SKM-1 (cell line): ENCODE measurements at regions not wholly inside any gene's neighbourhood (a gene's known extent, or its start where the extent isn't known, plus 50 kb on each side); places are given as distances from the start of the nearest gene placed in this dataset.

Experiments used
- DNase-seq: peaks from one replicate; lab custom pipeline; 2025; ENCODE audit not compliant: unreplicated experiment; lab: John Stamatoyannopoulos, UW

DNA sequence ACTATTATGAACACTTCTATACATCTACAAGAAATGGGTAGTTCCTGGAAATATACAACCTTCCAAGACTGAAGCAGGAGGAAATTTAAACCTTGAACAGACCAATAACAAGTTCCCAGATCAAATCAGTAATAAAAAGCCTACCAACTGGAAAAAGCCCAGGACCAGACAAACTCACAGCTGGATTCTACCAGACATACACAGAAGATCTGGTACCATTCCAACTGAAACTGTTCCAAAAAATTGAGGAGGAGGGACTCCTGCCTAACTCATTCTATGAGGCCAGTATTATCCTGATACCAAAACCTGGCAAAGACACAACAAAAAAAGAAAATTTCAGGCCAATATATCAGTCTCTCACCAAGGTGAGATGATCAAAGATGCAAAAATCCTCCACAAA lies 189.4 kb downstream of the RPS29 start:
- no peak for DNase-seq

GRCh38 chr14:49381778-49382177 lies 204.4 kb downstream of the RPS29 start:
- no peak for DNase-seq

DNA sequence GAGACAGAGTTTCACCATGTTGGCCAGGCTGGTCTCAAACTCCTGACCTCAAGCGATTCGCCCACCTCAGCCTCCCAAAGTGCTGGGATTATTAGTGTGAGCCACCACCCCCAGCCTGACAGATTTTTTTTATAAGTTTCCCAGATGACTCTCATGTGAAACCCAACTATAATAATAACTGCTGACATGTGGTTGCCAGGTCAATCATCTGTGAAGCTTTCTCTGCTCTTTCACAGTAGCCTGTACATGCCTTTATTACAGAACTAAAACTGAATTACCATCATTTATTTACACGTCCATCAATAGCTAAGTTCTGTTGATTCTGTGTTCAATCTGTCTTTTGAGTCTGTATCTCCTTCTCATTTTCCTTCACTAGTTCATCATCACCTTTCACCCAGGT lies 218.5 kb downstream of the RPS29 start:
- DNase-seq = no peak

DNA sequence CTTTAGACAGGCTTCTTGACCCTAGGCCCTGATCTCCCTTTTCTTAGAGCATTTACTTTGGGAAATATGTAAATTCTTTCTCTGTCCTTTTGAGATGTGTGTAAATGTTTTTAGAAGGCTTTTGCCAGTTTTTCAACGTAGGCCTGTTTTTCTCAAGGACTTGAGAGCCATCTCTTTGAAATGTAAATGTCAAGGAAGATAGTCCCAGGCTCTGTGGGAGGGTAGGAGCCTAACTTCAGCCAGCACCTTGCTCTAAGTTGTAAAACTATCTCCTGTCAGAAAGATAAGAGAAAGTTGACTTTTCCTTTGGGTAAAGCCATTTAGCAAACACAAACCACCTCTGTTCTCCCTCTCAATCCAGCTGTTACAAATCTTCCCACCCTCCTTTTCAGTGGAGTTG lies 219.8 kb downstream of the RPS29 start:
- no peak for DNase-seq

DNA sequence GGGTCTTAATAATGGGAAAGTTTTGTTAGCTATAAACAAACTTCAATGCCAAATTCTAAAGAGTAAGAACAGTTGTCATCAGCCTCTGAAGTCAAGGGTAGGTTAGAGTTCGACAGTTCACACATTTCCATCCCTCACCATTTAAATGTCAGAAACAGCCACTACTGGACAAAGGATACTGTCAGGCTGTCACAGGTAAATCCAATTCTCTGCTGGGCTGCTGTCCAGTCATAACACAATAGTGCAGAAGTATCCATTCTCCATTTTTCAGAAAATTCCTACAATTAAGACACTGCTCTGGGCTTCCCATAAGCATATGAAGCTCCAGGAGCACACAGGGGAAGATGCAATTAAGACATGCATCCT lies 221.4 kb downstream of the RPS29 start:
- no peak for DNase-seq

- DNase-seq = no peak
Observed at GRCh38 chr14:49363821-49364751, 222.1 kb downstream of the RPS29 start.

GRCh38 chr14:49362916-49363315 lies 223.3 kb downstream of the RPS29 start:
- no peak for DNase-seq

DNA sequence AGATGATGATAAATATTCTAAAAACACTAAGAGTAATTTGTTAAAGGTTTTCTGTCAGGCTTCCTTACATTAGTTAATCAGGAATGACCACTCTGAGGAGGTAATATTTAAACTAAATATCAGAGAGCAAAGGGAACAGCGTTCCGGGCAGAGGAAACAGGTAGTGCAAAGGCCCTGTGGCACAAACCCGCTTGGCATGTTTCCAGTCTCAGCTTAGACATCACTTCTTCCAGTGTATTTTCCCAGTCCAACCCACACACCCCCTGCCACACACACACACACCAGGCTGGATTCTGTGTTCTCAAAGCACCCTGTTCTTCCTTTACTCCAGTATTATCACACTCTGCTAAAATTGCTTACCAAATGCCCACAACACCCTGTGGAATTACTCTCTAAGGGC lies 247.1 kb downstream of the RPS29 start:
- DNase-seq = no peak

DNA sequence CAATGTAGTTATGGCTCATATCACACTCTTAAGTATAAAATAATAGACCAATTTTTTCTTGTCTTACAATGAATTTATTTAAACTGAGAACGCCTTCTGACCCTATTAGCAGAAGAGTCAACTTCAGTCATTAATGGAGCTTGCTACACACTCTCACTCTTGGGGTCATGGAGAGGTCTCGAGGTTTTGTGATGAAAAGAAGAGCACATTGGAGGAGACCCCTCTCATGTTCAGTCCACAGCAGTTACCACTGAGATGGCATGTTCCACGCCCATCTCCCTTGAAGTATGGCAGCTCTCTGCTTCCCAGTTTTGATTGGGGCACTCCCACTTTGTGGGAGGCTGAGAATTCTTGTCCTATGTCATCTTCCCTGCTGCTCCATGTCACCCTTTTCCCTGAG lies 266.4 kb downstream of the RPS29 start:
- DNase-seq = no peak

GRCh38 chr14:49315570-49315969 lies 270.6 kb downstream of the RPS29 start:
- DNase-seq = no peak

- DNase-seq = no peak
Observed at GRCh38 chr14:49314737-49315136, 271.4 kb downstream of the RPS29 start.

GRCh38 chr14:49313108-49313507 lies 273.1 kb downstream of the RPS29 start:
- DNase-seq = no peak

DNA sequence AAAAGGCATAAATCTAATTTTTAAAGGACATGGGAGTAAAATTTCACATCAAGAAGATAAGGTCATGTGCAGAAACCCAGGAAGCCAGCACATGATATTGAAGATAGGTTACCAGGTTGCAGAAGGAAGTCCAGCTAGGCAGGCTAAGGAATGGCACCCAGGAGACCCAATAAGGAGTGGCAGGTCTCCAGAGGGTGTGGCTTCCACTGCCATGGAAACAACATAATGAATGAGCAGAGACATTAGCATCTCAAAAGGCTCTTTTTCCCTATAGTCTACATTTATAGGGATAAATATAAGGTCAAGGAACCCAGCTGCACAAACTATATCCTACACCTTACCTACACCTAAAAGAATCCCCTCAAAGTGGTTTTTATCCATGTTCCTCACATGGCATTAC lies 275.9 kb downstream of the RPS29 start:
- DNase-seq = no peak

DNA sequence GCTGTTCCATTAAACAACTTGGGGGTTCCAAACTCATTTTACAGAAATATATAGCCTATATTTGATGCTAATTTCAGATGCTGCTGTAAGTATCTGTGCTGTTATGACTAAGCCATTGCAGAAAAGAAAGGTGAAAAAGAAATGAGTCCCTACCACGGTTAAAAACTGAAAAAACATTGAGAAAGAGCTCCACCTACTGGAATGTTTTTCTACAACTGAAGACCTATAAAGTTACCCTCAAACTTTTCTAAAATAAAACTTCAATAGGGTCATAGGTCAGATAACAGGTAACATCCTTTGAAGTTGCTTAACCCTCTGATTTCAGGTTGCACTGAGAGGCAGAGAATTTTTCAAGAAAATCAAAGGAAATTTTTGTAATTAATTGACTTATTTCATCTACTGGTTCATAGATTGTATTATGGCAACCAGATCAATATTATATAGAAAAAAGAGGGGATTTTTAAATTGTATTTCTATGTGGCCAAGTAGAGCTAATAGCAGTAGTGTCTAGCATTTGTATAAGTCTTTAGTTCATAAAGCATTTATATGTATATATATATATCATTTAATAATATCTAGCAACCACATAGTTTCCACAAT lies 279.9 kb downstream of the RPS29 start:
- DNase-seq = no peak

- DNase-seq = no peak
Observed at GRCh38 chr14:49303946-49304516, 282.1 kb downstream of the RPS29 start.

DNA sequence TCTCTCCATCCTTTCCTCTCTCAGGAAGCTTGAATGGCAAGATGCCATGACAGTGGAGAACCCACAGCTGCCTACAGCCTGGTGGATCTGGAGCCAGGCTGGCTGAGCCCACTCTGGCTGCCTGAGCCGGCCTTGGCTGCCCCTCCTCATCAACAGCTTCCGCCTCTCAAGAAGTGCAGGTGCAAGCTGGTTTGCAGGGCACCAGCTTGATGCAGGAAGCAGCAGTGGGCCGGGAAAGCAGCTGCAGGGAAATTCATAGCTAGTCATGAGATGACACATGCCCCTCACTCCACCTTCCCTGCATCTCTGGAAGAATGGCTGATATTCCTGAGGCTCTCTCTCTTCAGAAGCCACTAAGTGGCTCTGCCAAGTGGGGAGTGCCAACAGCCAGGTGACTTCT lies 289.1 kb downstream of the RPS29 start:
- no peak for DNase-seq

GRCh38 chr14:49294621-49295148 lies 291.5 kb downstream of the RPS29 start:
- no peak for DNase-seq

DNA sequence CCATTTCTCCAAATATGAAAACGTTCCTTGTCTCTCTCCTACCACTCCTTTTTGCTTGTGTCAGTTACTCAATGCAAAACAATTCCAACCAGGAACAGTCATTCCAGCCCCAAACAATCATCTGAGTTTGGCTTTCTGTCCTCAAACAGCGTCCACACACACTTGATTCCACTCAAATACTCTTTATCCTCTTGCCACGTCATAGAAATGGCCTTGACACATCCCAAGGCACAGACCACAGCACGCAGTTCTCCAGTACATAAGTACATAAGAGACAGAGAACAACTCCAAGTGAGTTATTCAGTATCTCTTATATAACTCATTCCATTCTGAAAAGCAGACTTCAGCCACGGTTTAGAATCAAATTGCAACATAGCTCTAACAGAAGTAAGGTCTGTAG lies 299.2 kb downstream of the RPS29 start:
- no peak for DNase-seq

- no peak for DNase-seq
Observed at GRCh38 chr14:49286257-49286983, 299.8 kb downstream of the RPS29 start.

DNA sequence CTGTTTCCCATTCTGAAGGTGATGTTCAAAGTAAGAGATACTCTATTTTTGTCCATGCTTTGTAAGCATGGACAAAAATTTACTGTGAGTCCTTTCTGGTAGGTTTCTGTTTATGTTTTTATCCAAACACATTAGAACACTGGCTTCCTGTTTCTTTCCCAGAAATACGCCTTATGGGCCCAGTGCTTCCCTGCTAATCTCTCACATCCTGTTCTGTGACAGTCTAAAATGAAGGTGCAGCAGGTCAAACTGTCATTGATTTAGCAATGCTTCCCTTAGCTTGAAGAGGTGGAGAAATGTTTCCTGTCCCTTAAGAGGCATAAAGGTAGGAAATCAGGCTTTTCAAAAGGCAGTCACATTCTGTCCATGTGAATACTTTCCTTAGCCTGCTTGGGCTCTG lies 305.6 kb downstream of the RPS29 start:
- DNase-seq = no peak

DNA sequence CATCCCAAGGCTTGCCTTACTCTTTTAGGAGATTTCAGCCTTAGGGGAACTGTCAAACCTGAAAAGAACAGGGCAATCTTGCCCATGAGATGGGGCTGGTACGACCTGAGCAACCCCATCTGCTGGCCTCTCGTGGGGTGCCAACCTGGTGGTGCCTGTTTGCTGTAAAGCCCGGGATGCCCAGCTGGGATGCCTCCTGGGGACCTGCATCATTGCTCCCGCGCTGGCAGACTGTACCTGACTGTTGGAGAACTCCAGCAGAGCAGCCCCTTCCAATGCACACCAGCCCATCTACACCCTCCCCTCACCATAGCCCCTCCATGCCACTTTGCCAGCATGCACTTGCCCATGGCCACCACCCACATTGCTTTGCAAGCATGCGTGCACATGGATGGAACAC lies 335.7 kb downstream of the RPS29 start:
- DNase-seq = no peak
